ENCODE measurements at regions not wholly inside any gene's neighbourhood (a gene's known extent, or its start where the extent isn't known, plus 50 kb on each side); places are given as distances from the start of the nearest gene placed in this dataset.

DNA sequence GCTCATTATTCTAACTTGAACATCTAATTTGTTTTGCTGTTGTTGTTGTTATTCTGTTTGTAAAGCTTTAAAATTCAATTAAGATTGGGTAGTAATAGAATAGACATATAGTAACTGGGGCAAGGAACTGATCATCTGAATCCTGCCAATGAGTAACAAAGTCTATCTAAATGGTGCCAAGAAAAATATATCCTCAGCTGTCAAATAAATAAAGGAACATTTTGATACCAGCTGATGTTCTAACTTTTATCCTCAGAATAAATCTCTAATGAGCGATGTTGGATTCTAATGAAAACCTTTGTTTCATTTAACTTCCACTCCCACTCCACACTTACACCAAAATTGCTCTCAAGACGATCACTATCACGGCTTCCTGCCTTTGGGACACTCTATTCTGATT lies 210.9 kb downstream of the TINAG start (continued):
- no peak for TF ChIP-seq ZNF76 (CRISPR knock-in tag; IDR thresholded peaks at IDR 0.05; ENCODE audit: borderline replicate concordance)

GRCh38 chr6:54525731-54526130 lies 217.5 kb downstream of the TINAG start:
- no peak overlapping the region for H3K4me2 ChIP-seq (ENCODE audit: insufficient read depth, low read length)

GRCh38 chr6:54533567-54533966 lies 225.3 kb downstream of the TINAG start:
- TF ChIP-seq ZMIZ1 (IDR thresholded peaks at IDR 0.05; ENCODE audit: low read depth in 2 of 2, low read length in 2 of 2) (no peak), BACH1 (tag; IDR thresholded peaks at IDR 0.05) (no peak), MEF2A (IDR thresholded peaks at IDR 0.05; ENCODE audit: control insufficient read depth, low read depth, low read length) (no peak), CREM (IDR thresholded peaks at IDR 0.05; ENCODE audit: low read depth) (no peak), SMARCE1 (IDR thresholded peaks at IDR 0.05) (no peak), HNRNPL (IDR thresholded peaks at IDR 0.05; ENCODE audit: low read depth, low read length) (no peak)
- TF ChIP-seq, protein P1, sequence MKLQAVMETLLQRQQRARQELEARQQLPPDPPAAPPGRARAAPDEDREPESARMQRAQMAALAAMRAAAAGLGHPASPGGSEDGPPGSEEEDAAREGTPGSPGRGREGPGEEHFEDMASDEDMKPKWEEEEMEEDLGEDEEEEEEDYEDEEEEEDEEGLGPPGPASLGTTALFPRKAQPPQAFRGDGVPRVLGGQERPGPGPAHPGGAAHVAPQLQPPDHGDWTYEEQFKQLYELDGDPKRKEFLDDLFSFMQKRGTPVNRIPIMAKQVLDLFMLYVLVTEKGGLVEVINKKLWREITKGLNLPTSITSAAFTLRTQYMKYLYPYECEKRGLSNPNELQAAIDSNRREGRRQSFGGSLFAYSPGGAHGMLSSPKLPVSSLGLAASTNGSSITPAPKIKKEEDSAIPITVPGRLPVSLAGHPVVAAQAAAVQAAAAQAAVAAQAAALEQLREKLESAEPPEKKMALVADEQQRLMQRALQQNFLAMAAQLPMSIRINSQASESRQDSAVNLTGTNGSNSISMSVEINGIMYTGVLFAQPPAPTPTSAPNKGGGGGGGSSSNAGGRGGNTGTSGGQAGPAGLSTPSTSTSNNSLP (IDR thresholded peaks at IDR 0.05; ENCODE audit: borderline replicate concordance, low read depth, low read length), result no peak
- ATAC-seq, result no peak
- CTCF ChIA-PET (ENCODE audit: low intra/inter-chr PET ratio), result no interaction called here

More at GRCh38 chr6:54525731-54526130, 217.5 kb downstream of the TINAG start:
- Histone ChIP-seq H3K9ac (ENCODE audit: insufficient read depth in 1 of 2, low read depth in 2 of 2, low read length in 2 of 2) (no peak overlapping the region), H3K27ac (ENCODE audit: extremely low read depth, low read depth, low read length) (no peak overlapping the region), H3K36me3 (ENCODE audit: control insufficient read depth, insufficient read depth, low read length) (no peaks in the 10 kb centered on the region), H4K20me1 (replicated peaks; ENCODE audit: control insufficient read depth, insufficient read depth, low read length) (no peaks in the 10 kb centered on the region), H3K9me1 (ENCODE audit: control insufficient read depth, insufficient read depth, low read length) (no peaks in the 10 kb centered on the region), H3K79me2 (ENCODE audit: control insufficient read depth, insufficient read depth, low read length) (no peaks in the 10 kb centered on the region), H3K9me3 (replicated peaks; ENCODE audit: control insufficient read depth, insufficient read depth, low read depth, low read length) (no peaks in the 10 kb centered on the region), H3K27me3 (ENCODE audit: control insufficient read depth in 2 of 2, insufficient read depth in 2 of 2, low read length in 2 of 2) (no peaks in the 10 kb centered on the region), H3K4me1 (replicated peaks in 1 of 2; ENCODE audit: control insufficient read depth in 2 of 2, insufficient read depth in 2 of 2, low read length in 2 of 2) (no peaks in the 10 kb centered on the region), H2AFZ (ENCODE audit: low read depth, low read length) (no peak overlapping the region), H3K4me3 (no peak overlapping the region)
- intact Hi-C loops (cut with micrococcal nuclease) (no loop called here), in situ Hi-C loops (cut with MboI) (no loop called here)
- no peak for ATAC-seq
- POLR2A ChIA-PET, result no interaction called here
- FAIRE-seq, result no peak
- CTCF ChIA-PET (ENCODE audit: low intra/inter-chr PET ratio), result no interaction called here
- no peak for TF ChIP-seq ZFX (CRISPR knock-in tag; IDR thresholded peaks at IDR 0.05)
- TF ChIP-seq KDM1A (IDR thresholded peaks at IDR 0.05), result no peak
- WGBS (ENCODE audit: insufficient coverage, low coverage, missing lambda C conversion rate), result 0% methylated on average over 2 of the region's 2 CpGs
- no TSS peak for BruUV-seq (replicated peaks)
- DNase-seq (ENCODE audit: extremely low read depth in 1 of 4, low spot score in 3 of 4), result no peak

More at GRCh38 chr6:54533567-54533966, 225.3 kb downstream of the TINAG start:
- Histone ChIP-seq H4K20me1 (replicated peaks; ENCODE audit: control insufficient read depth, insufficient read depth, low read length) (no peaks in the 10 kb centered on the region), H3K4me1 (replicated peaks in 1 of 2; ENCODE audit: control insufficient read depth in 2 of 2, insufficient read depth in 2 of 2, low read length in 2 of 2) (no peaks in the 10 kb centered on the region), H3K27me3 (ENCODE audit: control insufficient read depth in 2 of 2, insufficient read depth in 2 of 2, low read length in 2 of 2) (no peaks in the 10 kb centered on the region), H3K9me3 (replicated peaks; ENCODE audit: control insufficient read depth, insufficient read depth, low read depth, low read length) (peaks cover 2% of the 10 kb centered on the region; the same call in 1 of the 2 replicates), H3K36me3 (ENCODE audit: control insufficient read depth, insufficient read depth, low read length) (no peaks in the 10 kb centered on the region), H3K27ac (ENCODE audit: extremely low read depth, low read depth, low read length) (no peak overlapping the region), H3K4me2 (ENCODE audit: insufficient read depth, low read length) (no peak overlapping the region), H3K4me3 (no peak overlapping the region), H3K79me2 (ENCODE audit: control insufficient read depth, insufficient read depth, low read length) (no peaks in the 10 kb centered on the region), H2AFZ (ENCODE audit: low read depth, low read length) (no peak overlapping the region), H3K9ac (ENCODE audit: insufficient read depth in 1 of 2, low read depth in 2 of 2, low read length in 2 of 2) (no peak overlapping the region), H3K9me1 (ENCODE audit: control insufficient read depth, insufficient read depth, low read length) (no peaks in the 10 kb centered on the region)
- BruUV-seq (replicated peaks), result no TSS peak
- FAIRE-seq, result no peak
- WGBS (ENCODE audit: insufficient coverage, low coverage, missing lambda C conversion rate), result 0% methylated on average over 2 of the region's 2 CpGs
- intact Hi-C loops (cut with micrococcal nuclease), result no loop called here
- POLR2A ChIA-PET, result no interaction called here
- in situ Hi-C loops (cut with MboI), result no loop called here
- DNase-seq (ENCODE audit: extremely low read depth in 1 of 4, low spot score in 3 of 4), result no peak
